Liver (tissue), 8 donors: ENCODE measurements at regions not wholly inside any gene's neighbourhood (a gene's known extent, or its start where the extent isn't known, plus 50 kb on each side); places are given as distances from the start of the nearest gene placed in this dataset.

Source experiments
- DNase-seq: peaks from one replicate; pipeline ENCODE4 v3.0.0-alpha.2; 2017; ENCODE audit warnings: low spot score
- H3K27ac ChIP-seq, 2 donors: one replicate each; pipeline ENCODE4 v1.7.0; 2013; ENCODE audit warnings: inconsistent platforms in 2 of 2, low read length in 2 of 2, control low read depth in 1 of 2, low read depth in 1 of 2, mild to moderate bottlenecking in 1 of 2
- H3K27me3 ChIP-seq, 4 donors: one replicate each; pipeline versions ENCODE4 v1.6.1 to v1.7.0; 2013; ENCODE audit warnings: low read length in 3 of 4, inconsistent platforms in 1 of 4, mild to moderate bottlenecking in 1 of 4, moderate library complexity in 1 of 4; ENCODE audit not compliant: control insufficient read depth in 4 of 4, insufficient read depth in 4 of 4
- H3K36me3 ChIP-seq, 4 donors: one replicate each; pipeline versions ENCODE4 v1.6.1 to v1.7.0; 2013; ENCODE audit warnings: low read length in 3 of 4, mild to moderate bottlenecking in 3 of 4, low read depth in 1 of 4, moderate library complexity in 1 of 4; ENCODE audit not compliant: control insufficient read depth in 4 of 4, insufficient read depth in 3 of 4
- H3K4me1 ChIP-seq, 4 donors: one replicate each; pipeline versions ENCODE4 v1.6.1 to v1.7.0; 2013; ENCODE audit warnings: low read length in 3 of 4, mild to moderate bottlenecking in 3 of 4, moderate library complexity in 1 of 4; ENCODE audit not compliant: control insufficient read depth in 4 of 4, insufficient read depth in 4 of 4
- H3K4me3 ChIP-seq, 3 donors: one replicate each; pipeline versions ENCODE4 v1.6.1 to v1.7.0; 2013; ENCODE audit warnings: low read length in 3 of 3, control low read depth in 1 of 3, low read depth in 1 of 3, mild to moderate bottlenecking in 1 of 3
- H3K9ac ChIP-seq, 2 donors: one replicate each; pipeline ENCODE4 v1.7.0; 2013; ENCODE audit warnings: low read length in 2 of 2, mild to moderate bottlenecking in 2 of 2, moderate library complexity in 2 of 2, control low read depth in 1 of 2, low read depth in 1 of 2
- H3K9me3 ChIP-seq, 4 donors: one replicate each; pipeline versions ENCODE4 v1.6.1 to v1.7.0; 2013; ENCODE audit warnings: low read length in 3 of 4; ENCODE audit not compliant: control insufficient read depth in 4 of 4
- EGR1 ChIP-seq, 2 donors: IDR thresholded peaks; 2 replicates each; pipeline ENCODE4 v1.6.1; 2016 to 2018; ENCODE audit warnings: antibody characterized with exemption in 2 of 2, low read depth in 2 of 2
- GABPA ChIP-seq, 2 donors: IDR thresholded peaks in 1 of 2; conservative IDR thresholded peaks in 1 of 2; 2 replicates each; pipeline ENCODE4 v1.6.1; 2016; ENCODE audit warnings: antibody characterized with exemption in 2 of 2, mild to moderate bottlenecking in 1 of 2, moderate library complexity in 1 of 2
- HNF4A ChIP-seq, 2 donors: conservative IDR thresholded peaks; 2 replicates each; pipeline ENCODE4 v1.6.1; 2016; ENCODE audit warnings: antibody characterized with exemption in 2 of 2, mild to moderate bottlenecking in 2 of 2
- JUND ChIP-seq, 2 donors: IDR thresholded peaks; 2 replicates each; pipeline ENCODE4 v1.6.1; 2016; ENCODE audit warnings: antibody characterized with exemption in 2 of 2
- NR2F2 ChIP-seq: IDR thresholded peaks from 2 replicates; pipeline ENCODE4 v1.6.1; 2016; ENCODE audit warnings: antibody characterized with exemption
- RAD21 ChIP-seq, 2 donors: IDR thresholded peaks; 2 replicates each; pipeline ENCODE4 v1.6.1; 2016; ENCODE audit warnings: antibody characterized with exemption in 2 of 2, mild to moderate bottlenecking in 2 of 2
- RXRA ChIP-seq, 2 donors: IDR thresholded peaks; 2 replicates each; pipeline ENCODE4 v1.6.1; 2017 to 2018; ENCODE audit warnings: antibody characterized with exemption in 2 of 2, mild to moderate bottlenecking in 1 of 2
- SP1 ChIP-seq: IDR thresholded peaks from 2 replicates; pipeline ENCODE4 v1.6.1; 2018; ENCODE audit warnings: antibody characterized with exemption, mild to moderate bottlenecking
- YY1 ChIP-seq: IDR thresholded peaks from 2 replicates; pipeline ENCODE4 v1.6.1; 2016; ENCODE audit warnings: antibody characterized with exemption, mild to moderate bottlenecking
- WGBS: extraction: QIAGEN DNeasy Blood & Tissue Kit; methylation state at CpG from one replicate; pipeline ENCODE4 v1.1.7; 2013; 5-methylcytosine and 5-hydroxymethylcytosine counted together
- TF ChIP-seq, protein P1 (sequence below): IDR thresholded peaks from 2 replicates; pipeline ENCODE4 v1.6.1; 2016; ENCODE audit warnings: antibody characterized with exemption, mild to moderate bottlenecking
- TF ChIP-seq, protein P2 (sequence below): IDR thresholded peaks from 2 replicates; pipeline ENCODE4 v1.6.1; 2016; ENCODE audit warnings: antibody characterized with exemption
- TF ChIP-seq, protein P3 (sequence below): IDR thresholded peaks from 2 replicates; pipeline ENCODE4 v1.6.1; 2016; ENCODE audit warnings: antibody characterized with exemption
- TF ChIP-seq, protein P4 (sequence below): IDR thresholded peaks from 2 replicates; pipeline ENCODE4 v1.6.1; 2016; ENCODE audit warnings: antibody characterized with exemption
- TF ChIP-seq, protein P5 (sequence below): fragments of 150-350 bp; IDR thresholded peaks from 2 replicates; pipeline ENCODE4 v1.5.1; 2017; ENCODE audit warnings: improper control_type of control experiment, low read depth, low read length; ENCODE audit not compliant: missing input control
- donor health status: healthy.
- donor health status: healthy.
- donor health status: healthy.
- donor health status: healthy.
- donor health status: healthy.

DNA sequence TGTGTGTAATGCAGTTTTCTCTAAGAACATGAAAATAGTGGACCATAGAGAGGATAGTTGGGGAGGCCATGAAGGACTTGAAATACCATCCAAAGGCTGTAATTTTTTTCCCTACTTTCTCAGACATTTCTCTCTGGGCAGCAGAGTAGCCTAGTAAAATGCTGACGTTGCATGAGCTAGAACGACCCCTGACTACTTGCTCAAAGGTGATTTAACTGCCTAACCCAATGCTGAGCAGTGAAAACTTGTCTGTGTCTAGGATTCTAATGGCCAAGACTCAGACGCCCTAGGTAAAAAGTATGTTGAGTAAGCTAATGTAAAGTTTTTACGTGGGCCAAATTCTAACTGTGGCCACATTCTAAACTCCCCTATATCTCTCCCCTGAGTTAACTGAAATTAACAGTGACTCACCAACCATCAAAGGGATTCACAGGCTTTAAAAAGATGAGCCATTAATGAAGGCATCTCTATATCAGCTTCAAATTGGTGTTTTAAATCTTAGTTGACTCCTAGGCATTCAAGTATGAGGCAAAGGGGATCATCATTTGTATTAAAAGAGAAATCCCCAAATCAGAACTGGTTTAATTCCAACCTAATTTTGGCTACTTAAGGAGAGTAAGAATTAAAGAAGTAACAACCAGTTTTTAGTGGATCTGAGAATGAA, 121.0 kb upstream of the GAS1 start:
- TF ChIP-seq, protein P1, sequence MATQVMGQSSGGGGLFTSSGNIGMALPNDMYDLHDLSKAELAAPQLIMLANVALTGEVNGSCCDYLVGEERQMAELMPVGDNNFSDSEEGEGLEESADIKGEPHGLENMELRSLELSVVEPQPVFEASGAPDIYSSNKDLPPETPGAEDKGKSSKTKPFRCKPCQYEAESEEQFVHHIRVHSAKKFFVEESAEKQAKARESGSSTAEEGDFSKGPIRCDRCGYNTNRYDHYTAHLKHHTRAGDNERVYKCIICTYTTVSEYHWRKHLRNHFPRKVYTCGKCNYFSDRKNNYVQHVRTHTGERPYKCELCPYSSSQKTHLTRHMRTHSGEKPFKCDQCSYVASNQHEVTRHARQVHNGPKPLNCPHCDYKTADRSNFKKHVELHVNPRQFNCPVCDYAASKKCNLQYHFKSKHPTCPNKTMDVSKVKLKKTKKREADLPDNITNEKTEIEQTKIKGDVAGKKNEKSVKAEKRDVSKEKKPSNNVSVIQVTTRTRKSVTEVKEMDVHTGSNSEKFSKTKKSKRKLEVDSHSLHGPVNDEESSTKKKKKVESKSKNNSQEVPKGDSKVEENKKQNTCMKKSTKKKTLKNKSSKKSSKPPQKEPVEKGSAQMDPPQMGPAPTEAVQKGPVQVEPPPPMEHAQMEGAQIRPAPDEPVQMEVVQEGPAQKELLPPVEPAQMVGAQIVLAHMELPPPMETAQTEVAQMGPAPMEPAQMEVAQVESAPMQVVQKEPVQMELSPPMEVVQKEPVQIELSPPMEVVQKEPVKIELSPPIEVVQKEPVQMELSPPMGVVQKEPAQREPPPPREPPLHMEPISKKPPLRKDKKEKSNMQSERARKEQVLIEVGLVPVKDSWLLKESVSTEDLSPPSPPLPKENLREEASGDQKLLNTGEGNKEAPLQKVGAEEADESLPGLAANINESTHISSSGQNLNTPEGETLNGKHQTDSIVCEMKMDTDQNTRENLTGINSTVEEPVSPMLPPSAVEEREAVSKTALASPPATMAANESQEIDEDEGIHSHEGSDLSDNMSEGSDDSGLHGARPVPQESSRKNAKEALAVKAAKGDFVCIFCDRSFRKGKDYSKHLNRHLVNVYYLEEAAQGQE = no peak
- TF ChIP-seq YY1 (no peak), RXRA (IDR thresholded peaks at IDR 0.05) (no peak), JUND (IDR thresholded peaks at IDR 0.05) (no peak)
- H3K4me3 ChIP-seq = no peak overlapping the region
- H3K4me1 ChIP-seq = no peaks in the 10 kb centered on the region
- no peaks in the 10 kb centered on the region for H3K36me3 ChIP-seq
- WGBS = 67% methylated on average over 4 of the region's 4 CpGs
- no peak overlapping the region for H3K27ac ChIP-seq
- H3K27me3 ChIP-seq = no peaks in the 10 kb centered on the region
- H3K9me3 ChIP-seq = no peaks in the 10 kb centered on the region
- DNase-seq = no peak
- H3K9ac ChIP-seq = no peak overlapping the region

DNA sequence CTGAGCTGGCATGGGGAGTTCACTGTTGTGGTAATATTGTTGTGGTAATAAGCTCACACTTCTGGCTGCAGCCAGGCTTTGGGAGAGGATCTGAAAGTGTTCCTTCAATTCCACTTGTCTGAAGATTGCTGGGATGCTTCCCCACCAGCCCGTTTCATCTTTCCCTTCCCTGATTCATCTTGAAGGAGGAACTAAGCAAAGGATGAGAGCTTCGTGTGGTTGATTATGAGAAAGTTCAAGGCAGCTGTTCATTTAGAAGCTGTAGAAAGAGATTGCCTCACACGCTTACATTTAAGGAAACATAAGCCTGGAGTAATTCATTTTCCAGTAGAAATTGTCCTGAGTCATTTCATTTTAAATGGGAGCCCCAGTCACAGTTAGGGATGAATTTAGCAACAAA, 122.4 kb upstream of the GAS1 start:
- H3K9me3 ChIP-seq = no peaks in the 10 kb centered on the region
- WGBS = 62% methylated on average over 3 of the region's 3 CpGs
- TF ChIP-seq JUND (IDR thresholded peaks at IDR 0.05) (no peak), GABPA (IDR thresholded peaks at IDR 0.05 in 1 of 2, conservative IDR thresholded peaks at IDR 0.05 in 1 of 2) (no peak), RXRA (IDR thresholded peaks at IDR 0.05) (no peak), YY1 (no peak), EGR1 (IDR thresholded peaks at IDR 0.05; ENCODE audit: low read depth in 2 of 2) (no peak), SP1 (no peak), HNF4A (conservative IDR thresholded peaks at IDR 0.05) (no peak), NR2F2 (no peak), RAD21 (IDR thresholded peaks at IDR 0.05) (no peak)
- TF ChIP-seq, protein P1 = no peak
- TF ChIP-seq, protein P2, sequence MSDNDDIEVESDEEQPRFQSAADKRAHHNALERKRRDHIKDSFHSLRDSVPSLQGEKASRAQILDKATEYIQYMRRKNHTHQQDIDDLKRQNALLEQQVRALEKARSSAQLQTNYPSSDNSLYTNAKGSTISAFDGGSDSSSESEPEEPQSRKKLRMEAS = no peak
- TF ChIP-seq, protein P3, sequence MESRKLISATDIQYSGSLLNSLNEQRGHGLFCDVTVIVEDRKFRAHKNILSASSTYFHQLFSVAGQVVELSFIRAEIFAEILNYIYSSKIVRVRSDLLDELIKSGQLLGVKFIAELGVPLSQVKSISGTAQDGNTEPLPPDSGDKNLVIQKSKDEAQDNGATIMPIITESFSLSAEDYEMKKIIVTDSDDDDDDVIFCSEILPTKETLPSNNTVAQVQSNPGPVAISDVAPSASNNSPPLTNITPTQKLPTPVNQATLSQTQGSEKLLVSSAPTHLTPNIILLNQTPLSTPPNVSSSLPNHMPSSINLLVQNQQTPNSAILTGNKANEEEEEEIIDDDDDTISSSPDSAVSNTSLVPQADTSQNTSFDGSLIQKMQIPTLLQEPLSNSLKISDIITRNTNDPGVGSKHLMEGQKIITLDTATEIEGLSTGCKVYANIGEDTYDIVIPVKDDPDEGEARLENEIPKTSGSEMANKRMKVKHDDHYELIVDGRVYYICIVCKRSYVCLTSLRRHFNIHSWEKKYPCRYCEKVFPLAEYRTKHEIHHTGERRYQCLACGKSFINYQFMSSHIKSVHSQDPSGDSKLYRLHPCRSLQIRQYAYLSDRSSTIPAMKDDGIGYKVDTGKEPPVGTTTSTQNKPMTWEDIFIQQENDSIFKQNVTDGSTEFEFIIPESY = no peak
- TF ChIP-seq, protein P4, sequence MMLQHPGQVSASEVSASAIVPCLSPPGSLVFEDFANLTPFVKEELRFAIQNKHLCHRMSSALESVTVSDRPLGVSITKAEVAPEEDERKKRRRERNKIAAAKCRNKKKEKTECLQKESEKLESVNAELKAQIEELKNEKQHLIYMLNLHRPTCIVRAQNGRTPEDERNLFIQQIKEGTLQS = no peak
- TF ChIP-seq, protein P5, sequence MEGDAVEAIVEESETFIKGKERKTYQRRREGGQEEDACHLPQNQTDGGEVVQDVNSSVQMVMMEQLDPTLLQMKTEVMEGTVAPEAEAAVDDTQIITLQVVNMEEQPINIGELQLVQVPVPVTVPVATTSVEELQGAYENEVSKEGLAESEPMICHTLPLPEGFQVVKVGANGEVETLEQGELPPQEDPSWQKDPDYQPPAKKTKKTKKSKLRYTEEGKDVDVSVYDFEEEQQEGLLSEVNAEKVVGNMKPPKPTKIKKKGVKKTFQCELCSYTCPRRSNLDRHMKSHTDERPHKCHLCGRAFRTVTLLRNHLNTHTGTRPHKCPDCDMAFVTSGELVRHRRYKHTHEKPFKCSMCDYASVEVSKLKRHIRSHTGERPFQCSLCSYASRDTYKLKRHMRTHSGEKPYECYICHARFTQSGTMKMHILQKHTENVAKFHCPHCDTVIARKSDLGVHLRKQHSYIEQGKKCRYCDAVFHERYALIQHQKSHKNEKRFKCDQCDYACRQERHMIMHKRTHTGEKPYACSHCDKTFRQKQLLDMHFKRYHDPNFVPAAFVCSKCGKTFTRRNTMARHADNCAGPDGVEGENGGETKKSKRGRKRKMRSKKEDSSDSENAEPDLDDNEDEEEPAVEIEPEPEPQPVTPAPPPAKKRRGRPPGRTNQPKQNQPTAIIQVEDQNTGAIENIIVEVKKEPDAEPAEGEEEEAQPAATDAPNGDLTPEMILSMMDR = no peak

More for the DNA sequence above, 122.4 kb upstream of the GAS1 start:
- Histone ChIP-seq H3K9ac (no peak overlapping the region), H3K4me3 (no peak overlapping the region), H3K36me3 (no peaks in the 10 kb centered on the region), H3K4me1 (no peaks in the 10 kb centered on the region), H3K27me3 (no peaks in the 10 kb centered on the region), H3K27ac (no peak overlapping the region)
- no peak for DNase-seq
